IPS-15b (cell line): ENCODE measurements at regions not wholly inside any gene's neighbourhood (a gene's known extent, or its start where the extent isn't known, plus 50 kb on each side); places are given as distances from the start of the nearest gene placed in this dataset.

Experiments
- H3K27me3 ChIP-seq: one replicate; pipeline ENCODE4 v1.6.1; 2013; ENCODE audit warnings: low read length; ENCODE audit not compliant: control insufficient read depth, insufficient read depth
- H3K36me3 ChIP-seq: one replicate; pipeline ENCODE4 v1.6.1; 2013; ENCODE audit warnings: low read length; ENCODE audit not compliant: control insufficient read depth, insufficient read depth
- H3K4me1 ChIP-seq: one replicate; pipeline ENCODE4 v1.6.1; 2013; ENCODE audit warnings: mild to moderate bottlenecking, low read length; ENCODE audit not compliant: control insufficient read depth, insufficient read depth
- H3K4me3 ChIP-seq: one replicate; pipeline ENCODE4 v1.5.1; 2013; ENCODE audit warnings: low read depth, low read length
- H3K9ac ChIP-seq: one replicate; pipeline ENCODE4 v1.6.1; 2013; ENCODE audit warnings: low read depth, mild to moderate bottlenecking, low read length
- H3K9me3 ChIP-seq: one replicate; pipeline ENCODE4 v1.6.1; 2013; ENCODE audit warnings: mild to moderate bottlenecking, low read length; ENCODE audit not compliant: control insufficient read depth, insufficient read depth

- Histone ChIP-seq H3K9ac (no peak overlapping the region), H3K36me3 (no peaks in the 10 kb centered on the region), H3K27me3 (no peaks in the 10 kb centered on the region), H3K9me3 (no peaks in the 10 kb centered on the region), H3K4me1 (no peaks in the 10 kb centered on the region), H3K4me3 (no peak overlapping the region)
Measured at GRCh38 chr2:2795438-2796091, 464.5 kb upstream of the MYT1L start.

GRCh38 chr2:2793925-2794560 is 463.0 kb upstream of the MYT1L start:
- H3K27me3 ChIP-seq = no peaks in the 10 kb centered on the region
- H3K4me3 ChIP-seq = no peak overlapping the region
- no peaks in the 10 kb centered on the region for H3K4me1 ChIP-seq
- no peak overlapping the region for H3K9ac ChIP-seq
- H3K9me3 ChIP-seq = no peaks in the 10 kb centered on the region
- H3K36me3 ChIP-seq = no peaks in the 10 kb centered on the region

- H3K36me3 ChIP-seq = no peaks in the 10 kb centered on the region
Measured at GRCh38 chr2:2793514-2793913, 462.4 kb upstream of the MYT1L start.

GRCh38 chr2:2791606-2792005 is 460.5 kb upstream of the MYT1L start:
- H3K9me3 ChIP-seq = no peaks in the 10 kb centered on the region
- no peaks in the 10 kb centered on the region for H3K36me3 ChIP-seq
- no peak overlapping the region for H3K4me3 ChIP-seq
- peaks cover 13% of the 10 kb centered on the region for H3K4me1 ChIP-seq
- no peaks in the 10 kb centered on the region for H3K27me3 ChIP-seq
- no peak overlapping the region for H3K9ac ChIP-seq

More at GRCh38 chr2:2793514-2793913, 462.4 kb upstream of the MYT1L start:
- no peak overlapping the region for H3K4me3 ChIP-seq
- H3K9ac ChIP-seq = no peak overlapping the region
- H3K4me1 ChIP-seq = no peaks in the 10 kb centered on the region
- H3K9me3 ChIP-seq = no peaks in the 10 kb centered on the region
- no peaks in the 10 kb centered on the region for H3K27me3 ChIP-seq

GRCh38 chr2:2791031-2791430 is 460.0 kb upstream of the MYT1L start:
- Histone ChIP-seq H3K9me3 (no peaks in the 10 kb centered on the region), H3K36me3 (no peaks in the 10 kb centered on the region), H3K9ac (no peak overlapping the region), H3K27me3 (no peaks in the 10 kb centered on the region), H3K4me1 (peaks cover 13% of the 10 kb centered on the region), H3K4me3 (no peak overlapping the region)

- H3K36me3 ChIP-seq = no peaks in the 10 kb centered on the region
- peaks cover 13% of the 10 kb centered on the region for H3K4me1 ChIP-seq
- H3K9ac ChIP-seq = no peak overlapping the region
- H3K4me3 ChIP-seq = peak overlapping the region; percentile 5
- no peaks in the 10 kb centered on the region for H3K9me3 ChIP-seq
- H3K27me3 ChIP-seq = no peaks in the 10 kb centered on the region
Measured at GRCh38 chr2:2788076-2788475, 457.0 kb upstream of the MYT1L start.

- no peak overlapping the region for H3K4me3 ChIP-seq
- no peaks in the 10 kb centered on the region for H3K9me3 ChIP-seq
- H3K36me3 ChIP-seq = no peaks in the 10 kb centered on the region
- no peaks in the 10 kb centered on the region for H3K27me3 ChIP-seq
- no peak overlapping the region for H3K9ac ChIP-seq
- peaks cover 13% of the 10 kb centered on the region for H3K4me1 ChIP-seq
Measured at GRCh38 chr2:2787301-2787907, 456.3 kb upstream of the MYT1L start.

- Histone ChIP-seq H3K4me3 (no peak overlapping the region), H3K9ac (no peak overlapping the region), H3K36me3 (no peaks in the 10 kb centered on the region), H3K9me3 (no peaks in the 10 kb centered on the region), H3K4me1 (peaks cover 2% of the 10 kb centered on the region), H3K27me3 (no peaks in the 10 kb centered on the region)
Measured at GRCh38 chr2:2782007-2782406, 450.9 kb upstream of the MYT1L start.

GRCh38 chr2:2779727-2780126 is 448.7 kb upstream of the MYT1L start:
- no peaks in the 10 kb centered on the region for H3K4me1 ChIP-seq
- H3K4me3 ChIP-seq = no peak overlapping the region
- H3K9me3 ChIP-seq = no peaks in the 10 kb centered on the region
- no peak overlapping the region for H3K9ac ChIP-seq
- H3K27me3 ChIP-seq = no peaks in the 10 kb centered on the region
- H3K36me3 ChIP-seq = no peaks in the 10 kb centered on the region

- H3K4me1 ChIP-seq = no peaks in the 10 kb centered on the region
- no peak overlapping the region for H3K4me3 ChIP-seq
- no peak overlapping the region for H3K9ac ChIP-seq
- H3K27me3 ChIP-seq = no peaks in the 10 kb centered on the region
- H3K9me3 ChIP-seq = no peaks in the 10 kb centered on the region
- H3K36me3 ChIP-seq = no peaks in the 10 kb centered on the region
Measured at GRCh38 chr2:2777876-2778275, 446.8 kb upstream of the MYT1L start.

- H3K36me3 ChIP-seq = no peaks in the 10 kb centered on the region
- no peak overlapping the region for H3K4me3 ChIP-seq
- H3K4me1 ChIP-seq = peaks cover 3% of the 10 kb centered on the region
- no peaks in the 10 kb centered on the region for H3K9me3 ChIP-seq
- no peaks in the 10 kb centered on the region for H3K27me3 ChIP-seq
- no peak overlapping the region for H3K9ac ChIP-seq
Measured at GRCh38 chr2:2777213-2777612, 446.1 kb upstream of the MYT1L start.

GRCh38 chr2:2775018-2775417 is 443.9 kb upstream of the MYT1L start:
- Histone ChIP-seq H3K9me3 (no peaks in the 10 kb centered on the region), H3K27me3 (no peaks in the 10 kb centered on the region), H3K36me3 (no peaks in the 10 kb centered on the region), H3K4me1 (peaks cover 4% of the 10 kb centered on the region), H3K9ac (no peak overlapping the region), H3K4me3 (no peak overlapping the region)
